ENCODE measurements at regions not wholly inside any gene's neighbourhood (a gene's known extent, or its start where the extent isn't known, plus 50 kb on each side); places are given as distances from the start of the nearest gene placed in this dataset.
"Not testable (repeated sequence)": the region's sequence is repeated elsewhere in the genome, so short reads cannot be mapped to it uniquely, and the experiment has no call there.

- not testable (repeated sequence) for H3K36me3 Mint-ChIP-seq (ENCODE audit: low read depth); H3K27ac Mint-ChIP-seq; H3K27me3 Mint-ChIP-seq (ENCODE audit: low read depth); H3K4me1 Mint-ChIP-seq (ENCODE audit: low read depth); DNase-seq (ENCODE audit: low spot score); H3K4me3 Mint-ChIP-seq
- peaks cover 29% of the 10 kb centered on the region for H3K9me3 Mint-ChIP-seq
Observed at GRCh38 chr2:90253306-90253705, 1561.8 kb downstream of the RPIA start.

- H3K4me3 Mint-ChIP-seq; DNase-seq (ENCODE audit: low spot score); H3K27me3 Mint-ChIP-seq (ENCODE audit: low read depth); H3K4me1 Mint-ChIP-seq (ENCODE audit: low read depth); H3K27ac Mint-ChIP-seq; H3K9me3 Mint-ChIP-seq; H3K36me3 Mint-ChIP-seq (ENCODE audit: low read depth): not testable (repeated sequence)
Observed at GRCh38 chr2:90266888-90267287, 1575.4 kb downstream of the RPIA start.

- DNase-seq (ENCODE audit: low spot score); H3K4me1 Mint-ChIP-seq (ENCODE audit: low read depth); H3K27me3 Mint-ChIP-seq (ENCODE audit: low read depth); H3K27ac Mint-ChIP-seq; H3K36me3 Mint-ChIP-seq (ENCODE audit: low read depth); H3K9me3 Mint-ChIP-seq; H3K4me3 Mint-ChIP-seq: not testable (repeated sequence)
Observed at GRCh38 chr2:90287751-90288150, 1596.3 kb downstream of the RPIA start.

GRCh38 chr2:90288396-90288795 lies 1596.9 kb downstream of the RPIA start:
- H3K9me3 Mint-ChIP-seq; H3K27me3 Mint-ChIP-seq (ENCODE audit: low read depth); H3K4me3 Mint-ChIP-seq; H3K27ac Mint-ChIP-seq; H3K36me3 Mint-ChIP-seq (ENCODE audit: low read depth); DNase-seq (ENCODE audit: low spot score); H3K4me1 Mint-ChIP-seq (ENCODE audit: low read depth): not testable (repeated sequence)

- H3K4me1 Mint-ChIP-seq (ENCODE audit: low read depth); H3K27ac Mint-ChIP-seq; H3K27me3 Mint-ChIP-seq (ENCODE audit: low read depth); DNase-seq (ENCODE audit: low spot score); H3K36me3 Mint-ChIP-seq (ENCODE audit: low read depth); H3K9me3 Mint-ChIP-seq; H3K4me3 Mint-ChIP-seq: not testable (repeated sequence)
Observed at GRCh38 chr2:90289291-90289980, 1598.0 kb downstream of the RPIA start.

GRCh38 chr2:90290701-90291100 lies 1599.2 kb downstream of the RPIA start:
- not testable (repeated sequence) for H3K27me3 Mint-ChIP-seq (ENCODE audit: low read depth); H3K36me3 Mint-ChIP-seq (ENCODE audit: low read depth); H3K9me3 Mint-ChIP-seq; H3K4me3 Mint-ChIP-seq; DNase-seq (ENCODE audit: low spot score); H3K4me1 Mint-ChIP-seq (ENCODE audit: low read depth); H3K27ac Mint-ChIP-seq

GRCh38 chr2:90291168-90291883 lies 1599.9 kb downstream of the RPIA start:
- not testable (repeated sequence) for H3K36me3 Mint-ChIP-seq (ENCODE audit: low read depth); H3K4me1 Mint-ChIP-seq (ENCODE audit: low read depth); H3K9me3 Mint-ChIP-seq; H3K4me3 Mint-ChIP-seq; H3K27me3 Mint-ChIP-seq (ENCODE audit: low read depth); H3K27ac Mint-ChIP-seq; DNase-seq (ENCODE audit: low spot score)

- not testable (repeated sequence) for H3K9me3 Mint-ChIP-seq; H3K4me3 Mint-ChIP-seq; H3K27ac Mint-ChIP-seq; DNase-seq (ENCODE audit: low spot score); H3K36me3 Mint-ChIP-seq (ENCODE audit: low read depth); H3K27me3 Mint-ChIP-seq (ENCODE audit: low read depth); H3K4me1 Mint-ChIP-seq (ENCODE audit: low read depth)
Observed at GRCh38 chr2:90291934-90292333, 1600.5 kb downstream of the RPIA start.

GRCh38 chr2:90292451-90292850 lies 1601.0 kb downstream of the RPIA start:
- not testable (repeated sequence) for H3K9me3 Mint-ChIP-seq; H3K36me3 Mint-ChIP-seq (ENCODE audit: low read depth); H3K4me1 Mint-ChIP-seq (ENCODE audit: low read depth); H3K27ac Mint-ChIP-seq; H3K27me3 Mint-ChIP-seq (ENCODE audit: low read depth); H3K4me3 Mint-ChIP-seq; DNase-seq (ENCODE audit: low spot score)

GRCh38 chr2:90293224-90293623 lies 1601.8 kb downstream of the RPIA start:
- not testable (repeated sequence) for H3K4me3 Mint-ChIP-seq; H3K9me3 Mint-ChIP-seq; H3K27ac Mint-ChIP-seq; H3K36me3 Mint-ChIP-seq (ENCODE audit: low read depth); H3K27me3 Mint-ChIP-seq (ENCODE audit: low read depth); H3K4me1 Mint-ChIP-seq (ENCODE audit: low read depth); DNase-seq (ENCODE audit: low spot score)

GRCh38 chr2:90293806-90294205 lies 1602.3 kb downstream of the RPIA start:
- DNase-seq (ENCODE audit: low spot score); H3K9me3 Mint-ChIP-seq; H3K4me1 Mint-ChIP-seq (ENCODE audit: low read depth); H3K36me3 Mint-ChIP-seq (ENCODE audit: low read depth); H3K4me3 Mint-ChIP-seq; H3K27me3 Mint-ChIP-seq (ENCODE audit: low read depth); H3K27ac Mint-ChIP-seq: not testable (repeated sequence)

GRCh38 chr2:90295036-90295750 lies 1603.7 kb downstream of the RPIA start:
- H3K4me1 Mint-ChIP-seq (ENCODE audit: low read depth); H3K36me3 Mint-ChIP-seq (ENCODE audit: low read depth); DNase-seq (ENCODE audit: low spot score); H3K4me3 Mint-ChIP-seq; H3K27ac Mint-ChIP-seq; H3K27me3 Mint-ChIP-seq (ENCODE audit: low read depth); H3K9me3 Mint-ChIP-seq: not testable (repeated sequence)

GRCh38 chr2:90296484-90296777 lies 1605.0 kb downstream of the RPIA start:
- H3K9me3 Mint-ChIP-seq; H3K27me3 Mint-ChIP-seq (ENCODE audit: low read depth); DNase-seq (ENCODE audit: low spot score); H3K36me3 Mint-ChIP-seq (ENCODE audit: low read depth); H3K4me3 Mint-ChIP-seq; H3K27ac Mint-ChIP-seq; H3K4me1 Mint-ChIP-seq (ENCODE audit: low read depth): not testable (repeated sequence)

GRCh38 chr2:90297701-90298100 lies 1606.2 kb downstream of the RPIA start:
- H3K4me1 Mint-ChIP-seq (ENCODE audit: low read depth); H3K4me3 Mint-ChIP-seq; H3K36me3 Mint-ChIP-seq (ENCODE audit: low read depth); H3K27ac Mint-ChIP-seq; H3K27me3 Mint-ChIP-seq (ENCODE audit: low read depth); H3K9me3 Mint-ChIP-seq; DNase-seq (ENCODE audit: low spot score): not testable (repeated sequence)

All from T-helper 2 cell treated with Interferon-gamma antibody and Interleukin-4, amounts not matched to agents 5 μg/mL and 100 μg/mL, for 36 hours (primary cell).